GM21360 (cell line): ENCODE measurements at regions not wholly inside any gene's neighbourhood (a gene's known extent, or its start where the extent isn't known, plus 50 kb on each side); places are given as distances from the start of the nearest gene placed in this dataset.
"Not testable (repeated sequence)": the region's sequence is repeated elsewhere in the genome, so short reads cannot be mapped to it uniquely, and the experiment has no call there.

Source experiments
- ATAC-seq: cut with Tn5 transposase; IDR thresholded peaks from one replicate; pipeline ENCODE4 v1.9.1; 2021; ENCODE audit warnings: mild to moderate bottlenecking, moderate library complexity; ENCODE audit not compliant: unreplicated experiment

- no peak for ATAC-seq
Observed at GRCh38 chr11:19628018-19628417, 84.6 kb upstream of the NAV2 start.

GRCh38 chr11:19627566-19627965 lies 85.1 kb upstream of the NAV2 start:
- no peak for ATAC-seq

- ATAC-seq: no peak
Observed at GRCh38 chr11:19625438-19625837, 87.2 kb upstream of the NAV2 start.

GRCh38 chr11:19617696-19618523 lies 94.7 kb upstream of the NAV2 start:
- ATAC-seq: no peak

GRCh38 chr11:19615341-19616183 lies 97.1 kb upstream of the NAV2 start:
- ATAC-seq: no peak

GRCh38 chr11:19614370-19614940 lies 98.2 kb upstream of the NAV2 start:
- ATAC-seq: no peak

- ATAC-seq: not testable (repeated sequence)
Observed at GRCh38 chr11:19612025-19612424, 100.6 kb upstream of the NAV2 start.

GRCh38 chr11:19607656-19608360 lies 104.8 kb upstream of the NAV2 start:
- ATAC-seq: no peak

- no peak for ATAC-seq
Observed at GRCh38 chr11:19606856-19607655, 105.6 kb upstream of the NAV2 start.

GRCh38 chr11:19605520-19606371 lies 106.9 kb upstream of the NAV2 start:
- no peak for ATAC-seq

GRCh38 chr11:19604679-19605375 lies 107.8 kb upstream of the NAV2 start:
- no peak for ATAC-seq

GRCh38 chr11:19603771-19604170 lies 108.9 kb upstream of the NAV2 start:
- ATAC-seq: no peak

- ATAC-seq: no peak
Observed at GRCh38 chr11:19602891-19603290, 109.7 kb upstream of the NAV2 start.

GRCh38 chr11:19602406-19602805 lies 110.2 kb upstream of the NAV2 start:
- ATAC-seq: no peak

- no peak for ATAC-seq
Observed at GRCh38 chr11:19601235-19601634, 111.4 kb upstream of the NAV2 start.

GRCh38 chr11:19599681-19600080 lies 113.0 kb upstream of the NAV2 start:
- ATAC-seq: no peak

GRCh38 chr11:19598876-19599486 lies 113.7 kb upstream of the NAV2 start:
- ATAC-seq: no peak

GRCh38 chr11:19598456-19598855 lies 114.2 kb upstream of the NAV2 start:
- no peak for ATAC-seq
